RPMI8226 (cell line): ENCODE measurements at regions not wholly inside any gene's neighbourhood (a gene's known extent, or its start where the extent isn't known, plus 50 kb on each side); places are given as distances from the start of the nearest gene placed in this dataset.
A peak's percentile ranks its signal among the peaks of the same experiment; 100 is the strongest.

Source experiments
- DNase-seq: peaks from one replicate; pipeline ENCODE4 v3.0.0-alpha.2; 2015

DNA sequence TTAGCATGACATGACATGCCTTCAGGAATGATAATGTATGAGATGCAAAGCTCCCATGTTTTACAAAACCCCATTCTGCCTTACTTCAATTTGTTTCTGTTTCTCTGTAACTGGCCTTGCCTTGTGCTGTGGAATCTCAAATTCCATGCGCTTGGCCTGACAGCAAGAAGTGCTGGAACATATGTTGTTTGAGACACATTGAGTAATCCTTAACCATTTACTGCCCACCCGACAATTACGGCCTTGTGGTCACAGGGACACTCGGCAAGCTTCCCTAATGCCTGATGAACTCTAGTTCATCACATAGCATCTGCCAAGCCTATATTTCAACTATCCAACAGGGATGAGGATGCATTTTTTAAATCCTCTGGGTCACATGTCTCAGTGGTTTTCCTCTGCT lies 226.4 kb upstream of the CASK start:
- DNase-seq: no peak

DNA sequence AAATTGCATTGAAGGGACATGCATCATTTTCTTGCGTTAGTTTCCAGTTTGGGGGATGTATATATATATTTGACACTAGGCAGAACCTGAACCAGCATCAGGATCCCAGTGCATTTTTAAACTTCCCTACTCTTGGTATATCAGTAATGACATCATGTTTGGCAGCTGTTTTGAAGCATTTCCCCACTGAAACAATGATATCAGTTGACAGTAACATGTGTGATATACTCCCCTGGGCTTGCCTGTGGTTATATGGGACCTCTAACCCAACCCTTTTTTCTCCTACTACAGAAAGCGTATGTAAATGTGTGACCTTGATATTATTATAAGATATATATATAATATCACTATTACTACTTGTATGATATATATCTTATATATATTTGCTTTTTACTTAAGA lies 225.9 kb upstream of the CASK start:
- DNase-seq: no peak

DNA sequence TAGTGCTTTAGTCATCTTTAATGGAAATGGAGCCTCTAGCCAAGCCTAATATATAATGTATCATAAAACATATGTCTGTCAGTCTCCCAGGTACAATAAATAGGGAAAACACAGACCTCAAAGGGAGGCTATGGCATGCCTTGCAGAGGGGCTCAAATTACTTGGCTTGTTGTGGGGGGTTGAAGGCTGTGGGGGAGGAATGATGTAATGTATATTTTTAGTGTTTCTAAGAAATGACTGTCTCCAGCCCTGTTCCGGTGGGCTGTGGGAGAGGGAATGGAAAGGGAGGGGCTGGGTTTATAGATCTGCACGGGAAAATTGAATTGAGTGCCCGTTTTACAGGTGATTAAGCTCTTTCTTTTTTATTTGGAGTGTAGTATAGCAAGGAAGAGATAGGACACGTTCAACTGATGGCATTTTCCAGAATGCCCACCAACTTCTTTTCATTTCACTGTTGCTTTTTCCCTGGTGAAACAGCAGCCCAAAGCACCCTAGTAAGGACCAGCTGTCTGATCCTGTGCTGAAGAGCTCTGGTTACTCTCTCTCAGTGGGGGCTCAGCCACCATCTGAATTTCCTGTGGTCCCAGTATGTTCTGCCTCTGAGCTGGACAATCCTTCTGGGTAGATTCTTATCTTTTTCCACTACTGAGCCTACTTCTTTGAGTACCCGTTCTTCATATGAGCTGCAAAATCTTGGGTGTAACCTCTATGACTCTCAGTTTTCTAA lies 220.7 kb upstream of the CASK start:
- no peak for DNase-seq

DNA sequence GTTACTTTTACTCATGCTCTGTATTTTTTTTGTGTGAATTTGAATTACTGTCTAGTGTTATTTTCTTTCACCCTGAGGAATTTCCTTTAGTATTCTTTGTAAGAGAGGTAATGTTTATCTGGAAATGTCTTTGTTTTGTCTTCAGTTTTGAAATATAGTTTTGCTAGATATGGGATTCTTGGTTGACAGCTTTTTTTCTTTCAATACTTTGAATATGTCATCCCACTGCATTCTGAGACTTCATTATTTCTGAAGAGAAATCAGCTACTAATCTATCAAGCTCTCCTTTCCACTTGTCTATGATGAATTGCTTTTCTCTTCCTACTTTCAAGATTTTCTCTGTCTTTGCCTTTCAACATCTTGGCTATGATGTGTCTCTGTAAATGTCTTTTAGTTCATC lies 217.0 kb upstream of the CASK start:
- DNase-seq: no peak

DNA sequence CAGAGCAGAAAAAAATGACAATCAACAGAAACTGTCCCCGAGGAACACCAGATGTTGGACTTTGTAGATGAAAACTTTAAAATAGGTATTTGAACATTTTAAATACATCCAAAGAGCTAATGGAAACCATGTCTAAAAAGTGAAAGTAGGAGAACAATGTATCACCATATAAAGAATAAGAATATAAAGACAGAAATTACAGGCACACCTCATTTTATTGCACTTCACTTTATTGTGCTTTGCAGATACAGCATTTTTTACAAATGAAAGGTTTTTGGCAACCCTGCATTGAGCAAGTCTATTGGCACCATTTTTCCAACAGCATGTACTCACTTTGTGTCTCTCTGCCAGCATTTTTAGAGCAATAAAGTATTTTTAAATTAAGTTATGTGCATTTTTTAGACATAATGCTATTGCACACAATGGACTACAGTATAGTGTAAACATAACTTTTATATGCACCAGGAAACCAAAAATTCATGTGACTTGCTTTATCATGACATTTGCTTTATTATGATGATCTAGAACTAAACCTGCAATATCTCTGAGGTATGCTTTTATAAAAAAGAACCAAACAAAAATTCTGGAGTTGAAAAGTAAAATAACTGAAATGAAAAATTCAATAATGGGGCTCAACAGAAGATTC lies 212.4 kb upstream of the CASK start:
- no peak for DNase-seq

DNA sequence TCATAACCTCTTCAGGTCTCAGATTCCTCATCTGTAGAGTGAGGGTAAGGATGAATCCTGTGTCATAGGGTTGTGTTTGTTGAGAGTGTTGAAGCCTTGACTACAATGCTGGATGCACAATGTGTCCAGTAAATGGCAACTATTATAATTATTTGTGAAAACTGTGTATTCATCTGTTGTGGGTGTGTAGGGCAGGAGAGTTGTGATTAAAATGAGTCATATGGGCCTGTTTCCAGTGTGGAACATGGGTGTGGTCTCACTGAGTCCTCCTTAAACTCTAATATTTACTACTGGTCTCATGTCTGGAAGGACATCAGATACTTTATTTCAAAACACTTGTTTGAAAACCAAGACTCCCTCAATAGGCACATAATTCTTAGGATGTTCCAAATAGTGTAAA lies 208.5 kb upstream of the CASK start:
- no peak for DNase-seq

DNA sequence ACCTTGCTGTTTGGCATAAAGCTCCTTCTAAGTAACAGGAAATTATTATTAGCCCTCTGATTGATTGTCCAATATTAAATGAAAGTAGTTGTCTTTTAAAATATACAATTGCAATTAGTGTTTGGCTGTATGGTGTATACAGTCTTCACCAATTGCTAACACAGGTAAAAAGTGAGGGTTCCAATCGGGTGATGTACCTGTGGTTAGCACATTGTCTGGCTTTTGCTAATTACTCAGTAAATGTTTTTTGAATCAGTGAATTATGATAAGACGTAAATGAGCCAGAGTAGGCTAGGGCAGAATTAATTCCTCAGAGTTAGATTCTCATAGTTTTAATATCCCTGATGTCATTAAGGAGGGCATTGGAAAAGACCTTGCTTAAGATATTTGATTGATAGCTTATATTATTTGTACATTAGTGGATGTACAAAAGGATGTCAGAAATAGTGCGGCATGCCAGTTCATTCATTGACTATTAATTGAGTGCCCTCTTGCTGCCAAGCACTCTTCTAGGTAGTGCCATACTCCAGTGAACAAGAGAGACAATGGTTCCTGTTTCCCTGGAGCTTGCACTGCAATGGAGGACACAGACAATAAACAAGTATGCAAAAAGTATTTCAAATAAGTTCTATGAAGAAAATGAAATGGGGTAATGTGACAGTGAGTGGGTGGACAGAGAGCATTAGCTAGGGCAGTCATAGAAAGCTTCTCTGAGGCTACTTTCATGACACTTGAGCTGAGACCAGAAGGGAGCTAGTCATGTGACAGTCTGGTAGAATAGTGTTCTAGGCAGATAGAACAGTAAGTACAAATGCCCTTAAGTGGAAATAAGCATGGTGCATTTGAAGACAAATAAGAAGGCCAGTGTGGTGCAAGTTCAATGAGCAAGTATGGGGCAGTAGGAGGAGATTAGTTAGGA lies 205.9 kb upstream of the CASK start:
- DNase-seq: no peak

DNA sequence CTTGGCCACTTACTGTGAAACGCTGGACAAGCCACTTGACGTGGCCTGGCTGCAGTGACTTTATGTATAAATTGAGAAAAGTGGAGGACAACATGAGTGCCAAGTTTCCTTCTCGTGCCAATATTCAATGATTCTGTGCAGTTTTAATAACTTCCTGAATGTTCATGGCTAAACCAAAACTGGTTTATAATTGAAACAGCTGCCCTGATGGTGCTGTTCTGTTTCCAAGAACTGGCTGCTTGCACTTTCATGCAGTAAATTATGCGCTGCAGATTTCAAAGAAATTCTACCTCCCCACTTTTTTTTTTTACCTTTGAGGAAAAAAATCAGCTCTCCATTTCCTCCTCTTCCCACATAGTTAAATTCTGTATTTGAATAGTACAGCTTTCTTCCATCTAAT lies 205.2 kb upstream of the CASK start:
- DNase-seq: no peak

DNA sequence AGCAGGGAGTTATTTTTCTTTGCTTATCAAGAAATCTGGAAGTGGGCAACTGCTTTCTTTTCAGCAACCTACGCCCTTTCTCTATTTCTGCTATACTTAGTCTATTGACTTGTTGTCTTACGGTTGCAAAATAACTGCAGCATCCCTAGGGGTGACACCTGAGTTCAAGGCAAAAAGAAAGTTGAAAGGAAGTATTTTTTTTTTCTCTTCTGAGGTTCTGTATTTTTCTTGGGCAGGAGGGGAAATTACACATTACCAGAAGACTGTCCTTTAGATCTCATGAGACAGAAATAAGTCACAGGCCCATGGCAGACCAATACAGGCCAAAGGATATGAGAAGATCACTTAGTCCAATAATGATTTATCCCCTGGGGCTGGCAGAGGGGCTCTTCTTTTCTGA lies 204.7 kb upstream of the CASK start:
- no peak for DNase-seq

DNA sequence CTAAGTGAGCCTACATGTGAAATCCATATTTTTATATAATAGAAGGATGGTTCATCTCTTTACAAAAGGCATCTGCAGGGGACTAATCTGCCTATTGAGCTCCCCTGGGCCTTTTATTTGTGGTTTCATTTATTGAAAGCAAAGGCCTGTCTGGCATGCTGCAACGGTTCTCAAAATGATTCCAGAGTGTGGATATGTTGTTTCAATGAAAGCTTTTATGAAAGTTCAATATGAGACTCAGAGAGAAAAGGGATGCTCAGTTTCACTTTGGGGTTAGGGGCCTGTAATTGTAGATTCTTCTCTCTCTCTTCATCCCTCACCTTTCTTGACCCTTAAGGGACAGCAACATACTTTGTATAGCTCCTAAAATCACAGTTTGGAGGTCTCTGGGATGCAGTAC lies 204.2 kb upstream of the CASK start:
- no peak for DNase-seq

DNA sequence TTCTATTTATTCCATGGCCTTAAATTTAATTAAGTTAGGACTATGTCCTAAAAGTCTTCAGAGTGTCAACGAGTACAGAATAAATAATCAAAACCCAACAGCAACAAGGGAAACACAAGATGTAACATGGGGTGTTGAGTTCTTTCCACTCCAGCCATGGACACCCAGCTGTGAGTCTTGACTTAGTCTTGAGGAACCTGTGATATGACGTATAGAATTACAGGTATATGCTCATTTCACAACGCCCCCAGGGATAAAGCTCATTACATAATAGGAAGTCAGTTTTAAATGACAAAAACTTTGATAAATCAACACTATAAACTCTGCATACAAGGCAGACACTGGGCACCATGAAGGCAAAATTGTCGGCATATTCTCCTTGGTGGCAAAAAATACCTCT lies 200.0 kb upstream of the CASK start:
- DNase-seq: no peak

DNA sequence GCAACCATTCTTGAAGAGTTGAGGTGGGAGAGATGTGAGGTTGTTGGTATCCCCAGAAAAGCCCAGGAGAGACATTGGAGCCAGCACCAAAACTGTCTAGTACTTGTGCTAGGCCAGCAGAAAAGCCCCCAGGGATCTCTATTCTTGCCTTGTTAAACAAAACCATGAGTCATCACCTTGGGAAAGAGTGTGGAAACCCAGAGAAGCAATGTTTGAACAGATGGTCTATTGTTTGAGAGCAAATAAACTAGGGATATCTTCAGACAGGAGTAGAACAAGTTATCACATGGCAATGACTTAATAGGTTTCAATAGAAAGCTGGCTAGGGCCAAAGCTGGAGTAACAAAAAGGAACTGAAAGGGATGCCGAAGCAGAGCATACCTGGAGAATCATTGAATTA lies 195.7 kb upstream of the CASK start:
- DNase-seq: peak; percentile 38

DNA sequence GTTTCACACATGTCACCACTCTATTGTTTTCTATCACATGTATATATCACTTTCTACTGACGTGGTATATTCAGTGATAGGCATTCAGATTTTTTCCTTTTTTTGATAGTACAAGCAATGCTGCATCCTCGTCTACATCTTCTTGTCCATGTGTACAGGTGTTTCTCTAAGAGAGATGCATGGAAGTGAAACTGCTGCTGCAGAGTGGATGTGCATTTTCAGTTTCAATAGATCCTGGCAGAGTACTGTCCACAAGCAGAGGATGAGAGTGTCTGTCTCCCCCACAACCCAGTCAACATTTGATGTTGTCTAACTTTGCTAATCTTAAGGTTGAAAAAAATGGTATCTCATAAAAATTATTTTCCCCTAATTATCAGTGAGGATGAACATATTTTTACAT lies 194.0 kb upstream of the CASK start:
- DNase-seq: peak; percentile 58

DNA sequence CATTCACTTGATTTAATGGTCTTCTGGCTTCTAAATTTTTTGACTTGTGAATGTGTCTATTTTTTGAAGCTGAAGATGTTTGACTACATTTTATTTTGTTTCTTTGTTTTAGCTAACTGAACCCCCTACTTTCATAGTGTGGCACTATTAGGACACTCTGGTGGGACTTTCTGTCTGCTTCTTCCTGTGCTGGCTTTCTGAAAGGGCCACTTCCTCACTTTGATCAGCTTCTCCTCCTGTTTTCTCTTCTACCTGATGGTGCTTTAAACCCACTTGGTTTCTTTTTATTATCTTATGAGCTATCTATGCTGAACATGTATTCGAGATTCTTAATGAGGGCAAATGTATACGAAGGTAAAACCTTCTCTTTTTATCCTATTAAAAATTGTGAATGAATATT lies 186.1 kb upstream of the CASK start:
- no peak for DNase-seq

DNA sequence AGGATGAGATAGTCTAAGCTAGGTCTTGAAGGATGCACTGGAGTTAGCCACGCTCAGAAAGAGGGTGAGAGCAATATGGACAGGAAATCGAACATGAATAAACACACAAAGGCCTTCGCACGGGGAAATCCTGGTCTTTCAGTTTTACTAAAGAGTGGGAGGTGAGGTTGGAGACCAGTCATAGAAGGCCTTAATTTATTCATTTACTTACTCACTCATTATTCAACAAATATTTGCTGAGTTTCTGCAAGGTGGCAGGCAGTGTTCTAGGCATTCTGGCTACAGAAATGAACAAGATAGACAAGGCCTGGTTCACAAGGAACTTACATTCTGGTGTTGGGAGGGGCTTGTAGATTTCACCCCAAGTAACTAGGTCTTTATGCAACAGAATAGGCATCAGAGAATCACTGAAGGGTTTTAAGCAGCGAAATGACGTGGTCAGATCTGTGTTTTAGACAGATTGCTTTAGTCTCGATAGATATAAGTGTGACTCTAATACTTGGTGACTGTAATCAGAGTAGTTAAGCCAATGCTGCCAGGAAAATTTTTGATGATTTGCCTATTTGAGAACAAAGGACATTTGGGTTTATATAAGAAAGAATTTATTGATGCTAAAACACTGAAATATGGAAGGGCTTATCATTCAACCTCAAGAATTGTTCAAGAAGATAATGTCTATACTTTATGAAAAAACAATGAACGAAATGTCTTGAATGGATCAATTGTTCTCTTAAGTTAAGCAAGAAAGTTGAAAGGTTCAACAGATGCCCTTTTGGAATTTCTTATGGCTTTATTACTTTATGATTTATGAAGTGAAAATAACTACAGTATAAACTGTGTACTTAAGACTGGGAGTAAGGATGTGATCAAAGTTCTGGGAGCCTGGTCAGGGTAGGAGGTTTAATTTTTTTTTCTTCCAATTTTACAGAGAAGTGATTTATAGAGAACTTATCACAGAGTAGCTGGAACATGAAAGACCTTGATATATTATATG lies 184.4 kb upstream of the CASK start:
- DNase-seq: no peak

DNA sequence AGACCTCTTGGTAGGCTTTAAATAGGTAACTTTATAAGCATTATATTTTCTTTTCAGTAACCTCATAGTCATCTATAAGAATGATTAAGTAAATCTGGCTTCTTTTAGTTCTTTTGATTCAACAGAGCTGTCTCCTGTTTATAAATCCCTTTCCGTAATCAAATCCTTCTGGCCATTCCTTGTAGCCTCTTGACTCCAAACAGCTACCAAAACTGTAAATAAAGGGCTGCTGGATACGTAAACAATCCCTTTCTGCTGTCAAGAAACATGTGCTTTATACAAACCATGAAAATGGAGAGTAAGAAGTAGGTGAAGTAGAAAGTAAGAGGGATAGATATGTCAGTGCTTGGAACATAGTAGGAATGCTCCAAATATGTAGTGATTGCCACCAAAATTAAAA lies 183.2 kb upstream of the CASK start:
- DNase-seq: no peak

DNA sequence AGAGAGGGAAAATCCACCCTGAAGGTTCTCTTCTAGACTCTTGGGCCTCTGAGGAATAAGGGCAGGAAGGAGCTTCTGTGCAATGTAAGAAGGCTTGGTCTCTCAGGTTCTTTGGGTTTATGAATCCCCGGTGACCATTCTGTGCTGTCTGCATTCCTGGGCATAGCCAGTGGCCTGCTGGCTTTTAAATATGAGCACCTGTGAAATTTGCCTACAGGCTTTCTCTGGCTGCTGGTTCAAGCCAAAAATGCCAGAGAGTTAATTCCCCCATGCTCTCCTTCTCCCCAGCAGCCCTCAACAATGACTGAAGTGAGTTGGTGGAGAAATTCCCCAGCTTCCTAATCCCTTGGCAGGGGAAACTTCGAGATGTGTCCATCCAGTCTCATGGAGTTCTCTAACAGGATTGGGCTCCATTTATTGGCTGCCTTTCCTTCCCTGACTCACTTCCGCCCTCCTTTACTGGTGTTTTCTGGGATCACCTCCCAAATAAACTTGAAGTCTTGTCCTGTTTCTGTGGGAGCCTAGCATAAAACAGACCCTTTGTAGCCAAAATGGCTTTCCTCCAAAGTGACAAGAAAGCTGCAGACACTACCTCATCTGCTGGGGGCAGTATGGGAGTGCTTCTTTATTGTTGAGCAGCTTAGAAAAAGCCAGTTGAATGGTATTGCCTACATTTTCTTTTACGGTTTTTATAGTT lies 179.4 kb upstream of the CASK start:
- DNase-seq: no peak

DNA sequence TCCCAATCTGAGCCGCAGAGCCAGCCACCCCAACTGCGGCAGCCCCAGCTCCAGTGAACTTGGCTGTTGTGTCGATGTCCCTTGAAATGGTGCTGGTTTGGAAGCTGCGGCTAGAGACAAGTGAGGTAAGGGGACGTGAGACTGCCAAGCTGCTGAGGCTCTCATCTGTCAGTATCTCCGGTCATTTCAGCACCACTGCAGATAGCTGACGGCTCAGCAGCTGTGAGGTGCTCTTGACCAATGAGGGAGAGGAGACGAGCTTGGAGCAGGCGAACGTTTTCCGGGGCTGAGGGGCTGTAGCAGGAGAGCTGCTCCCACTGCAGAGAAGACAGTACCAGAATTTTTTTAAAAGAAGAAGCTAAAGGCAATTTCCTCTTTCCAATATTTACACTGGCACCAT lies 175.5 kb upstream of the CASK start:
- no peak for DNase-seq

DNA sequence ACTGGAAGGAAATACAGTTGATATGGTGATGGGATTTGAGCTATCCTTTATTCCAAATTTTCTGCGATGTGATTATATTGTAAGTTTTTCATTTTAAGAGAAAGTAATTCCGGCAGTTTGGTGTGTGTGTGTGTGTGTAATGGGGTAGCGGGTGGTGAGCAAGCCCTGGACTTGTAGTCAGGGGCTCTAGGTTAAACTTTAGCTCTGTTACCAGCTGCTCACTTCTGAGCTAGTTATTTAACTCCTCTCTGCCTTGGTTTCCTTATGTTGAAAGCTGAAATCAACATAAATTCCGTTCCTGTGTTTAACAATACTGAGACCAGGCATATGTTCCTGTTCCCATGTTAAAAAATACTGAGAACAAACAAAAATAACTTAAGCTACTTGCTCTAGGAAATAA lies 174.1 kb upstream of the CASK start:
- no peak for DNase-seq

DNA sequence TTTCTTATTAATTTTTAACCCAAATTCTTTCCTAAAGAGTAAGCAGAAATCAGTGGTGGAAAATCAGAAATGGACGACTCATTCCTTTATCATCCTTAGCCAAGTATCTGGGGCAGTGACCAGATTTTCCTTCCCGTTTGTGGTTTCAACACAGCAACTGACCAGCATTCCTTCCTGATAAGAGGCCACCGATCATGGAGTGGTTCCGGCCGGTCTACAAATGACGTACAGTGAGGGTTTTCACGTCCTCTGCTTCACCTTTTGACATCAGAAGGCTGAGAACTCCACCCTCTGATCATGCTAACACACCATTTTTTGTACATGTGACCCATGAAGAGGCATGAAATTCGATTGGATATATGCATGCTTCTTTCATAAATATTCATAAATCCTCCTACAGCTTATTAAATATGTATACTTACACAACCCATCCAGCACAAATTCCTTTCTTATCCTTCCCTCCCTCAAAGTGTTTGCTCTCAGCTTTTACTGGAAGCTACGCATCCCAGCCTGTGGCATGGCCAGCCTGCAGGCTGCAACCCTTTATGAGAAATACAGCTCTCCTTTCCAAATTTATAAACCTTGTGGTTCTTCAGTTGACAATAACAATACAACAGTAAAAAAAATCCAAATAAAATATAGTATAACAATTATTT lies 173.0 kb upstream of the CASK start:
- no peak for DNase-seq

DNA sequence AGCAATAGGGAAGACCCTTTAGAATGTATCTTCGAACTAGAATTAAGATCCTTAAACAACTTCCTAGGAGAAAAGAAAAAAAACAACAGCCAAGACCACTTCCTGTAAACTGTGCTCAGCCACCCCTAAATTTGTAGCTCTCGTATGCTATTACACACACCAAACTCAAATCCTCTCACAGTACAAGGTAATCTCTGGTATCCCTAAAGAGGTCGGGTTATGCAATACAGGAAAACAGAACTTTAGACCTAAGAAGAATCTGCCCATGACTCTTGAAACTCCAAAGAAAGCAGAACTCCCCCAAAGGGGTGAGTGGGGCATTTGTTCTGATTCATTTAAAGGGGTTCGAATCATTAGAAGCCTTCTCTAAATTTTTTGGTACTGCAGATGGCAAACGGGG lies 170.9 kb upstream of the CASK start:
- DNase-seq: no peak

DNA sequence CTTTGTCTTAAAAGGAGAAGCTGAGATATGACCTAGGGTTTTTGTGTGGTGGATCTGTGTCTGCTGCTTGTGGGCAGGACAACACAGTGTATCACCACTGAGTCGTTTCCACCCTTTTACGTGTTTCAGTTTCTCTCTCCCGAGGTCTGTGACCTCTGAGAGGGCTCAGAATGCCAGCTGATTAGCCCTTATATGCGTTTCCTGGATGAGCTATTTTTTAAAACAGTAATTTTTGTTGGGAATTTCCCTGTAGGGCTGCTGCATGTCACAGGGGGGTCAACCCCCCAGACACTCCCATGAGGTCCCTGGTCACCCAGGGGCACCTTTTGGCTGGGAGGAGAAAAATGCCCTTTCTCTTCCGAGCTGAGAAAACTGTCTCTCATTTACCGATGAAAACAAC lies 170.4 kb upstream of the CASK start:
- no peak for DNase-seq
